ENCODE measurements at regions not wholly inside any gene's neighbourhood (a gene's known extent, or its start where the extent isn't known, plus 50 kb on each side); places are given as distances from the start of the nearest gene placed in this dataset.

DNA sequence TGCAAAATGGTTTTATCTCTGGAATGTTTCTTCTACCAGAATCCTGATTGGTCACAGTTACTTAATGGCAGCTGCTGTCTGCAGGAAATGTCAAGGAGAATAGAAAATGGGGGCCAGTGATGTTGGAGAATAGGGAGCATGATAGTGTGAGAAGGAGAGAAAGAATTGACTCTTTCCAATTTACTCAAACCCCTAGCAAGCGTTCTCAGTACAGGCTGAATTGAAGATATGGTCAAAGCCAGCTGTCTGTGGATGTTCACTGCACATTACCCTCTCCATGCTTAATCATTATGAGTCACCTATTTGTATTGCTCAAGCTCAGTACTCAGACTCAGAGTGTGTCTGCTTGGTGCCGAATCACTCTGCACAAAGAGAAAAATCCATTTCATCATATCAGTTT is 57.8 kb upstream of the FAM47B start:
- H3K4me3 ChIP-seq (ENCODE audit: control insufficient read depth in 2 of 3, extremely low read depth in 1 of 3, insufficient read depth in 2 of 3, low read depth in 1 of 3, low read length in 3 of 3): no peak overlapping the region
- dilution Hi-C loops (cut with MboI; ENCODE audit: extremely low pct_ligation_motif_present, low sequenced_read_pairs): no loop called here
- H3K36me3 ChIP-seq (ENCODE audit: control insufficient read depth in 2 of 2, extremely low read depth in 1 of 2, insufficient read depth in 2 of 2, low read length in 2 of 2): no peaks in the 10 kb centered on the region
- H4K20me1 ChIP-seq (ENCODE audit: control insufficient read depth, extremely low read depth, insufficient read depth, low read length): no peaks in the 10 kb centered on the region
- TF ChIP-seq CTCF (optimal IDR thresholded peaks at IDR 0.05 in 1 of 3, IDR thresholded peaks at IDR 0.05 in 1 of 3, conservative IDR thresholded peaks at IDR 0.05 in 1 of 3; ENCODE audit: extremely low read depth in 1 of 3, insufficient read depth in 2 of 3, low read length in 3 of 3): no peak
- no peak for TF ChIP-seq EZH2 (IDR thresholded peaks at IDR 0.05; ENCODE audit: low read length)
- H3K9me3 ChIP-seq (ENCODE audit: control insufficient read depth, low read depth, low read length): no peaks in the 10 kb centered on the region
- H3K4me2 ChIP-seq (ENCODE audit: control insufficient read depth, extremely low read depth, insufficient read depth, low read depth, low read length): peak overlapping the region; percentile 50
- H2AFZ ChIP-seq (ENCODE audit: control insufficient read depth, low read length): no peak overlapping the region
- DNase-seq (ENCODE audit: low read depth, low spot score) (peak; percentile 46), FAIRE-seq (peak; percentile 95)
- peak overlapping the region; percentile 17 for H3K27ac ChIP-seq (ENCODE audit: control insufficient read depth, insufficient read depth, low read length)
- no peaks in the 10 kb centered on the region for H3K9me1 ChIP-seq (ENCODE audit: control insufficient read depth, extremely low read depth, insufficient read depth, low read length)
- H3K79me2 ChIP-seq (ENCODE audit: control insufficient read depth, insufficient read depth, low read length): no peaks in the 10 kb centered on the region
- H3K27me3 ChIP-seq (ENCODE audit: control insufficient read depth, extremely low read depth, insufficient read depth, low read length): no peaks in the 10 kb centered on the region
- no peak overlapping the region for H3K9ac ChIP-seq (ENCODE audit: control insufficient read depth, extremely low read depth, insufficient read depth, low read length)
- H3K4me1 ChIP-seq (ENCODE audit: control insufficient read depth, extremely low read depth, insufficient read depth, low read length): peaks cover 26% of the 10 kb centered on the region

DNA sequence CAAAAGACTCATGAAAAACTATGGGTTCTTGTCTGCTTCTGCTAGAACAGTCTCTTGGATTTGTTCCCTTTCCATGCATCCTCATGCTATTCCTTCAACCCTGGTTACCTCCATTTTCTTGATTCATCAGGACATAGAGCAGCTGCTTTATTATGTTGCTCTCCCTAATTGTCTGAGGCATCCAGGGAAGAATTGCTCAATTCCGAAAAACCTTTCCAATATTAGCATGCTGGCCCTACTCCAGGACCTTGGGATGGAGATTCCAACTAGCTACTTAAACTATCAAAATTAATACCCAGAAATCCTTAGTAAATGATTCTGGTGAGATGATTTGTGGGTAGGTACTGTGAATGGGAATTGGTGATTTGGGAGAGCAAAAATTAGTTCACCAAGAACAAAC is 56.6 kb upstream of the FAM47B start:
- TF ChIP-seq EZH2 (IDR thresholded peaks at IDR 0.05; ENCODE audit: low read length) (no peak), CTCF (optimal IDR thresholded peaks at IDR 0.05 in 1 of 3, IDR thresholded peaks at IDR 0.05 in 1 of 3, conservative IDR thresholded peaks at IDR 0.05 in 1 of 3; ENCODE audit: extremely low read depth in 1 of 3, insufficient read depth in 2 of 3, low read length in 3 of 3) (no peak)
- DNase-seq (ENCODE audit: low read depth, low spot score) (no peak), FAIRE-seq (no peak)
- Histone ChIP-seq H3K9ac (ENCODE audit: control insufficient read depth, extremely low read depth, insufficient read depth, low read length) (no peak overlapping the region), H3K4me2 (ENCODE audit: control insufficient read depth, extremely low read depth, insufficient read depth, low read depth, low read length) (no peak overlapping the region), H3K79me2 (ENCODE audit: control insufficient read depth, insufficient read depth, low read length) (no peaks in the 10 kb centered on the region), H3K36me3 (ENCODE audit: control insufficient read depth in 2 of 2, extremely low read depth in 1 of 2, insufficient read depth in 2 of 2, low read length in 2 of 2) (no peaks in the 10 kb centered on the region), H3K4me1 (ENCODE audit: control insufficient read depth, extremely low read depth, insufficient read depth, low read length) (peaks cover 21% of the 10 kb centered on the region), H3K4me3 (ENCODE audit: control insufficient read depth in 2 of 3, extremely low read depth in 1 of 3, insufficient read depth in 2 of 3, low read depth in 1 of 3, low read length in 3 of 3) (no peak overlapping the region), H2AFZ (ENCODE audit: control insufficient read depth, low read length) (no peak overlapping the region), H3K9me1 (ENCODE audit: control insufficient read depth, extremely low read depth, insufficient read depth, low read length) (no peaks in the 10 kb centered on the region), H3K27ac (ENCODE audit: control insufficient read depth, insufficient read depth, low read length) (no peak overlapping the region), H3K9me3 (ENCODE audit: control insufficient read depth, low read depth, low read length) (no peaks in the 10 kb centered on the region), H4K20me1 (ENCODE audit: control insufficient read depth, extremely low read depth, insufficient read depth, low read length) (no peaks in the 10 kb centered on the region), H3K27me3 (ENCODE audit: control insufficient read depth, extremely low read depth, insufficient read depth, low read length) (no peaks in the 10 kb centered on the region)
- dilution Hi-C loops (cut with MboI; ENCODE audit: extremely low pct_ligation_motif_present, low sequenced_read_pairs): no loop called here
